Caki2 (cell line): ENCODE measurements at regions not wholly inside any gene's neighbourhood (a gene's known extent, or its start where the extent isn't known, plus 50 kb on each side); places are given as distances from the start of the nearest gene placed in this dataset.
A peak's percentile ranks its signal among the peaks of the same experiment; 100 is the strongest.

Experiments used
- DNase-seq: peaks from one replicate; pipeline ENCODE4 v3.0.0-alpha.2; 2015; ENCODE audit warnings: low read depth
- in situ Hi-C: cut with HindIII; loops from 2 replicates; pipeline ENCODE4 v1.10.0; 2016; ENCODE audit warnings: low sequenced_read_pairs, low pct_unique_long_range_greater_than_20kb, mixed read lengths

- in situ Hi-C loops = no loop called here
- DNase-seq = peak; percentile 13
These were observed 58.3 kb upstream of the NEUROD6 start for GRCh38 chr7:31398815-31399214.

DNA sequence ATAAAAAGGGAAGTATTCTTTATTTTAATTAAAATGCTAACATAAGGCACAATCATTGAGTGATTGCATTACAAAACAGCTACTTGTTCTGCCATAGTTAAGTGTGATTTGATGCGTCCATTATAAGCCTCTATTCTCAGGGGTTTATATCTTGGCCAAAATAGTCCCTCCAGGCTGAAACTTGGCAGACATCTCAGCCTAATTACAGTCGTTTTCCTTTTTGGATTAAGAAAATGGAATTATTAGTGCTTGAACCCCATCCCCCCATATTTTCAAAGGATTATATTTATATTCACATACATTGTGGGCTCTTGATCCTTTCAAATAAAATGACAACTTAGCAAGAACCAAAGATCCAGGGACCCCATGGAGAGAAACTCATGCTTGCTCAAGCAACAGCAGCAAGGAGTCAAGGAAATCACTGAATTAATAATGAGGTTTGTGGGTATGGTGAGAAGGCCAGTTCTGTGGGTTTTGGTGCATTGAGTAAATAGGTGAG, 66.7 kb upstream of the NEUROD6 start:
- in situ Hi-C loops = no loop called here
- no peak for DNase-seq

GRCh38 chr7:31408140-31408729, 67.7 kb upstream of the NEUROD6 start:
- in situ Hi-C loops = no loop called here
- peak; percentile 74 for DNase-seq

GRCh38 chr7:31410265-31410664, 69.7 kb upstream of the NEUROD6 start:
- no peak for DNase-seq
- in situ Hi-C loops = no loop called here

GRCh38 chr7:31411416-31411815, 70.9 kb upstream of the NEUROD6 start:
- in situ Hi-C loops = no loop called here

GRCh38 chr7:31413766-31414165, 73.2 kb upstream of the NEUROD6 start:
- DNase-seq = no peak
- in situ Hi-C loops = no loop called here

More at GRCh38 chr7:31411416-31411815, 70.9 kb upstream of the NEUROD6 start:
- DNase-seq = no peak

DNA sequence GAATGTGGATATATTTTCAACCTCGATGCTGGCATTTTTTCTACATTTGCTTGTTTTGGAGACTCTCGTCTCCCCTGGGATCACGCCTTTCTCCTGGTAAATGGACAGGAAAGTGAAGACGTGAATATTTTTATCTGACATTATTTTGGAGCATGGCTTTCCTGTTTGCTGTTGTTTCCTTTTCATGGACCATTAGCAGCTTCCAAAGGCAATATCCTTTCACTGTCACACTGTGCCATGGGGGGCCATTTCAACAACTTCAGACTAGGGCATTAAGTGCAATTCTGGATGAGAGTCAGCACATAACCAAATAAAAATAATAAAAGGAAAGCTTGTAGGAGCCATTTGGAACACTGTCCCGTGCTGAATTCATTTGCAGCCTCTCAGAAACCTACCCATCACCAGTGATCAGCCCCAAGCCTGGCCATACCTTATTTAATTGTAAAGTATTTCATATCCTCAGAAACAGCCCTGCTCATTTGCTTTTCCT, 75.9 kb upstream of the NEUROD6 start:
- no peak for DNase-seq
- in situ Hi-C loops = no loop called here

DNA sequence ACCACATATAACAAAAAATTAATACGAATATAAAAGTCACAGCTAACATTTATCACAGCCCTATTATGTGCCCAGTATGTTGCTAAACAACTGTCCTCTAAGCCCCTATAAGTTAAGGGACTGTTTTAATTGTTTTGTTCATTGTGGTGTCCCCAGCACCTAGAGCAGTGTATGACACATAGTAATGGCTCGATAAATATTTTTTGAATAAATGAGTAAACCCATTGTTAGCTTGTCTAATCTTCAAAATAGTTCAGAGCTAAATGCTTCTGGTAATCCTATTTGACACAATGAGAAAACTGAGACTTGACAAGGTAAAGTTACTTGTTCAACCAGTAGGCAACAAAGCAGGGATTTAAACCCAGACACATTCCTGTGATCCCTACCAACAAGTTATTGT, 78.4 kb upstream of the NEUROD6 start:
- no peak for DNase-seq
- in situ Hi-C loops = no loop called here

- DNase-seq = no peak
- in situ Hi-C loops = no loop called here
These were observed 79.1 kb upstream of the NEUROD6 start for GRCh38 chr7:31419505-31420055.

DNA sequence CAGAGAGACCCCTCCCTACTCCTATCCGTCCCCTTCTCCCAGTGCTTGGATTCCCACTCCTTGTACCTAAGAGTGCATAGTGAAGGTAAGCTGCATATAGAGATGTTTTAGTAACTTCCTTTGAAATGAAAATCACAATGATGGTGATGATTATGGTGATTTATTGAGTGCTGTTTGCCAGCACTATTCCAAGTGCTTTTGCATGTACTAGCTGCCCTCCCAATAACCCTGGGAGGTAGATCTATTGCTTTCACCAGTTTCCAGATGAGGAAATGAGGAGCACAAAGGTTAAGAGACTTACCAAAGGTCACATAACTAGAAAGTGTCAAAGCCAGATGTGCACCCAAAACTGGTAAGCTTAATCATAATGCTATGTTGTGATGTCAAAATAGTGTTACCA, 80.4 kb upstream of the NEUROD6 start:
- in situ Hi-C loops = no loop called here
- DNase-seq = no peak

- no peak for DNase-seq
- in situ Hi-C loops = no loop called here
These were observed 81.1 kb upstream of the NEUROD6 start for GRCh38 chr7:31421607-31422006.

DNA sequence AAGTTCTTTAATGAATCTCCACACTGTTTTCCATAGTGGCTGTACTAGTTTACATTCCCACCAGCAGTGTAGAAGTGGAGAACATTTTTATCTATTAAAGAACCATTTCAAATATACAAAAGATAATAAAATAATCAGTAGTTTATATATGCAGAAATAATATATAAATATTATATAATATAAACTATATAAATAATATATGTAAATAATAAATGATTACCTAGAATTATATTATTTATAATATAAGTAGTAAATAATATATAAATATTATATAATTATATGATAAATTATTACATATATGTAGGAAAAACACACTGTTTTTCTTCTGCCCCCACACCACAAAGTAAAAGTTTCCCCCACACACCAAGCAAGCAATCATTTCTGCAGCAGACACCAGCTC, 83.5 kb upstream of the NEUROD6 start:
- in situ Hi-C loops = no loop called here
- DNase-seq = no peak

- DNase-seq = no peak
- in situ Hi-C loops = no loop called here
These were observed 81.7 kb upstream of the ITPRID1 start for GRCh38 chr7:31432176-31432575.

DNA sequence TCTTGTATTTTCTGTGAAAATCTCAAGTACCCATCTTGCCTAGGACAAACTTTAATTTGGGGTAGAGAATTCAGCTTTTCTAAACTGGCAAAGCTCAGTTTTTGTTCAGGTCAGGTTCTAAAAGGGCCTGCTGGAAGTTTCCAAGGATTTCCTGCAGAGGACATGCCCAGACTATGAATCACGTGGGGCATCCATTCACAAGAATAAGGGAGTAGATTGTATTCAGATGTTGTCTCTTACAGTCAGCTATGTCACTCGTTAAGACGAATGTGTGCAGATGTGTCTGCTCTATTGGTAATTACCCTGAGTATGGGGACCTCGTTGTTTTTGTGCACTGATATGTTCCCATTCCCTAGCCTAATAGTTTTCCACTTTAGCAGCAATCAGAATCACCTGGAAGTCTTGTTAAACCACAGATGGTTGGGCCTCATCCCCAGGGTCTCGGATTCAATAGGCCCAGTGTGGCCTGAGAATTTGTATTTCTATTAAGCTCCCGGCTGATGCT, 81.0 kb upstream of the ITPRID1 start:
- in situ Hi-C loops = no loop called here
- DNase-seq = no peak

GRCh38 chr7:31437250-31437865, 76.5 kb upstream of the ITPRID1 start:
- no peak for DNase-seq
- in situ Hi-C loops = no loop called here

- in situ Hi-C loops = no loop called here
- no peak for DNase-seq
These were observed 74.7 kb upstream of the ITPRID1 start for GRCh38 chr7:31439165-31439564.

GRCh38 chr7:31440511-31440910, 73.4 kb upstream of the ITPRID1 start:
- DNase-seq = no peak
- in situ Hi-C loops = no loop called here

DNA sequence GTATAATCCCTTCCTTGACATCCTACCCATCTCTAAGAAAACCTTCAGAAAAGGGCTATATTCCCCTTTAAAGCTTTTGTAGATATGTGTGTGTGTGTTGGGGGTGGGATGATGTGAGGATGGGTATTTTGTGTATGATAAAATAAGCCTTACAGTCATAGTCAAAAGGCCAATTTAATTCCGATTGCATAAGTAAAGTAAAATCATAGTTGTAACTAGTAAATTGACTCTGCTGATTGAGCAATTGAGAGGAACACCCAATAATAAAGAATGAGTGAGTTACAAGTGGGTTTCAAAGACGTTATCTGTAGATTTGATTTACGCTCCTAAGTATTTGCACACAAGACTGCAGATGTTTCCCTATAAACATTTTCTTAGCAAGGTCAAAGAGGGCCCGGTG, 71.3 kb upstream of the ITPRID1 start:
- in situ Hi-C loops = no loop called here
- DNase-seq = no peak

GRCh38 chr7:31443457-31443856, 70.4 kb upstream of the ITPRID1 start:
- DNase-seq = peak; percentile 58
- in situ Hi-C loops = no loop called here

- in situ Hi-C loops = no loop called here
- no peak for DNase-seq
These were observed 69.7 kb upstream of the ITPRID1 start for GRCh38 chr7:31444196-31444595.
